Upper lobe of left lung (tissue), 4 donors: ENCODE measurements at regions not wholly inside any gene's neighbourhood (a gene's known extent, or its start where the extent isn't known, plus 50 kb on each side); places are given as distances from the start of the nearest gene placed in this dataset.

ENCODE experiments used
- CTCF ChIP-seq, 6 experiments: fragments of 450-650 bp in 4 of 6; fragments of 200-600 bp in 2 of 6; sonication (generic) in 2 of 6; IDR thresholded peaks; one replicate each; pipeline ENCODE4 v1.5.1; 2016 to 2019; ENCODE audit warnings: antibody characterized with exemption in 6 of 6
- EP300 ChIP-seq, 4 donors: sonication (generic); formaldehyde crosslinking; IDR thresholded peaks; one replicate each; pipeline ENCODE4 v1.5.1; 2017; ENCODE audit warnings: antibody characterized with exemption in 4 of 4, control low read depth in 2 of 4
- POLR2A ChIP-seq, 4 donors: fragments of 450-650 bp; IDR thresholded peaks; one replicate each; pipeline ENCODE4 v1.5.1; 2016 to 2017; ENCODE audit warnings: antibody characterized with exemption in 4 of 4, mild to moderate bottlenecking in 2 of 4

GRCh38 chr5:135167634-135168033 lies 133.6 kb upstream of the PITX1 start:
- TF ChIP-seq POLR2A (IDR thresholded peaks at IDR 0.05), result no peak
- no peak for TF ChIP-seq CTCF (IDR thresholded peaks at IDR 0.05)
- TF ChIP-seq EP300 (IDR thresholded peaks at IDR 0.05), result no peak
